HAP-1 (cell line): ENCODE measurements at regions not wholly inside any gene's neighbourhood (a gene's known extent, or its start where the extent isn't known, plus 50 kb on each side); places are given as distances from the start of the nearest gene placed in this dataset.
A peak's percentile ranks its signal among the peaks of the same experiment; 100 is the strongest.

Experiments used
- DNase-seq, 2 experiments: peaks; one replicate each; pipeline ENCODE4 v3.0.0-alpha.2; 2016 to 2020; ENCODE audit warnings: low spot score in 2 of 2
- H3K27me3 ChIP-seq: fragments of 250-450 bp; sonication (Bioruptor Pico); 2 replicates; pipeline ENCODE4 v1.5.1; 2020; ENCODE audit warnings: low read depth, mild to moderate bottlenecking, moderate library complexity
- H3K36me3 ChIP-seq: fragments of 250-450 bp; sonication (Bioruptor Pico); replicated peaks from 2 replicates; pipeline ENCODE4 v1.5.1; 2020; ENCODE audit warnings: mild to moderate bottlenecking
- H3K4me1 ChIP-seq: fragments of 250-450 bp; sonication (Bioruptor Pico); 2 replicates; pipeline ENCODE4 v1.5.1; 2020; ENCODE audit warnings: mild to moderate bottlenecking
- H3K4me3 ChIP-seq: fragments of 250-450 bp; sonication (Bioruptor Pico); 2 replicates; pipeline ENCODE4 v1.5.1; 2020; ENCODE audit warnings: mild to moderate bottlenecking, moderate library complexity
- H3K9me3 ChIP-seq: fragments of 250-450 bp; sonication (Bioruptor Pico); 2 replicates; pipeline ENCODE4 v1.5.1; 2020; ENCODE audit warnings: mild to moderate bottlenecking, moderate library complexity
- in situ Hi-C: fragments of 300-500 bp; cut with MboI; formaldehyde crosslinking; loops from 3 replicates; pipeline ENCODE4 v1.14.3; 2020; ENCODE audit warnings: low sequenced_read_pairs, inconsistent platforms, mixed read lengths

DNA sequence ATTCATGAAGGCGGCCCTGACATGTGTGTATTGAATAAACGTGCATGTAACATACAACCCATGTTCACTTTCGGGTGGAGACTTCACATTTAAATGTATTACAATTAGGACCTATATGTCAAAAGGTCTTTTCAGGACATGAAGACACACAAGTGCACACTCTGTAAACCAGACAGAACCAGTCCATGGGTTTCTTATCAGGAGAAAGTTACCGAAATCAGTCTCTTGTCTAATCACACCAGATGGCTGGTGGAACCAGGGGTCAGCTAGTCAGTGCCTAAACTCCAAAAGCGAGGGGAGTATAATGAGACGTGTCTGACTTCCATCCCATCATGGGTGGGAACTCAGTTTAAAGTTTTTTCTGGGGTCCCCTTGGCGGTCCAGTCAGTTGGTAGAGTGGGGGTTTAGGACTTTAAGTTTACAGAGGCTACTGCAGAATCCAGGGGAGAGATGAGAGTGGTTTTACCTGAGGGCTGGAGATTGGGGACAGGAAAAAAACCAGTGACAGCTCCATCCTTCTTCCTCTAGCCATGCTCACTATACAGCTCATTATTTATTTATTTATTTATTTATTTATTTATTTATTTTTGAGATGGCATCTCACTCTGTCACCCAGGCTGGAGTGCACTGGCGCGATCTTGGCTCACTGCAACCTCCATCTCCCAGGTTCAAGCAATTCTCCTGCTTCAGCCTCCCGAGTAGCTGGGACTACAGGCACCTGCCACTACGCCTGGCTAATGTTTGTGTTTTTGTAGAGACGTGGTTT, 251.3 kb upstream of the LYZL1 start:
- Histone ChIP-seq H3K4me1 (no peaks in the 10 kb centered on the region; the same call in 1 of the 2 replicates), H3K27me3 (no peaks in the 10 kb centered on the region), H3K4me3 (no peak overlapping the region), H3K9me3 (no peaks in the 10 kb centered on the region), H3K36me3 (no peaks in the 10 kb centered on the region)
- DNase-seq: no peak
- in situ Hi-C loops: no loop called here

DNA sequence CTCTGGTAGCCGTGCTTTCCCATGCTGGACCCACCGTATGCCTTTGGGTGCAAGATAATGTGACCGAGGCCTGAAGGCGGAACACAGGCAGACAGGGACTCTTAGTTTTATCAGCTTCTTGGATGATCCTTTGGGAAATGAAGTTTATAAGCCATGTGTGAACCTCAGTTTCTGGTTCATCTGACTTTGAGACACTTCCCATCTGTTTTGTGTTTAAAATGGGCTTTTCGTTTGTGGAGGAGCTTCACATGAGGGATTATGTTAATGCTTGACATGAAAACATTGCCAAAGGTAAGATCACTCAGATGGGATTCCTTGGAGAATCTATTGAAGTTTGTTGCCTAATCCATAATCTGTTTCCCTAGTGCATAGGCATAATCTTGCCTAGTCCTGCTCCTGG, 249.8 kb upstream of the LYZL1 start:
- Histone ChIP-seq H3K4me1 (no peaks in the 10 kb centered on the region; the same call in 1 of the 2 replicates), H3K4me3 (no peak overlapping the region), H3K36me3 (no peaks in the 10 kb centered on the region), H3K27me3 (no peaks in the 10 kb centered on the region), H3K9me3 (peaks cover 3% of the 10 kb centered on the region; the same call in 1 of the 2 replicates)
- no peak for DNase-seq
- in situ Hi-C loops: no loop called here

DNA sequence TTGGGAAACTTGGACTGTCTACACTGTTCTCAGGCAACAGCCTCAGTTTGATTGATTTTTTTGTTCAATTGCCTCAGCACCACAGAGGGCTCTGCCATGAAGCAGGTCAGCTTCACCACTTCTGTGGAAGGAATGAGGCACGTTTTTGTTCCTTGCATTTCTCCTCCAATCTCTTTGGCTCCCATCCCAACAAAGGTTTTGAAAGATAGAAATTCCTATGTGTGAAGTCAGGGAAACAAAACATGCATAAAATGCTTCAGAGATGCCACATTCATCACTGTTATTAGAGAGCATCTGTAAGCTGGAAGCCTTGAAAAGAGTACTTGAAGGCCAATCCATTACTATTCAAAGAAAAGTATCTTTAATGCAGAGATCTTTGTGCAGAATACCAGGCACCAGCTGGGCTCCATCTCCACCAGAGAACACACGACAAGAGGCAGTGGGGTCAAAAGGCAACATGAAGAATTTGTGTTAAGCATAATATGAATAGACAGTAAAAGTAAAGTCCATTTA, 249.1 kb upstream of the LYZL1 start:
- H3K4me3 ChIP-seq: no peak overlapping the region
- in situ Hi-C loops: no loop called here
- DNase-seq: peak in 1 of 2 experiments; percentile 13

DNA sequence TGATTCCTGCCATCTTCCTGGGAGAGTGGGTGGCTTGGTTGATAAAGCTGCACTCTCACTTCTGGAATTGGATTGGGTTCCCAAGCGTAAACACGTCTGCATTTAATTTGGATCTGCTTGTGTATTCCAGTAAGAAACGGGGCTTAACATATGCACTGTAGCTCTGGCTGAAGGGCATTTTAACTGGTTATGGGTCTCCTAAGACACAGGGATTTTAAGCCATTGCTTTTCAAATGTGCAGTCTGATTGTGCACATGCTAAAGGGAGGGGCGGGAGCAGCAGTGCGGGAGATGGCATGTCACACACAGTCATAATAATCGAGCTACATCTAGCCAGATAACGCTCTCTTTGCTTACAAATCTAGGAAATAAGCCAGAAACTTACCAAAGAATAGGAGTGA, 247.3 kb upstream of the LYZL1 start:
- DNase-seq: no peak
- in situ Hi-C loops: no loop called here
- H3K27me3 ChIP-seq: no peaks in the 10 kb centered on the region
- peaks cover 3% of the 10 kb centered on the region; the same call in 1 of the 2 replicates for H3K9me3 ChIP-seq
- H3K4me3 ChIP-seq: no peak overlapping the region
- H3K36me3 ChIP-seq: no peaks in the 10 kb centered on the region
- peaks cover 10% of the 10 kb centered on the region for H3K4me1 ChIP-seq

More for the DNA sequence above, 249.1 kb upstream of the LYZL1 start:
- peaks cover 3% of the 10 kb centered on the region; the same call in 1 of the 2 replicates for H3K9me3 ChIP-seq
- H3K36me3 ChIP-seq: no peaks in the 10 kb centered on the region
- H3K4me1 ChIP-seq: peaks cover 1% of the 10 kb centered on the region
- no peaks in the 10 kb centered on the region for H3K27me3 ChIP-seq

DNA sequence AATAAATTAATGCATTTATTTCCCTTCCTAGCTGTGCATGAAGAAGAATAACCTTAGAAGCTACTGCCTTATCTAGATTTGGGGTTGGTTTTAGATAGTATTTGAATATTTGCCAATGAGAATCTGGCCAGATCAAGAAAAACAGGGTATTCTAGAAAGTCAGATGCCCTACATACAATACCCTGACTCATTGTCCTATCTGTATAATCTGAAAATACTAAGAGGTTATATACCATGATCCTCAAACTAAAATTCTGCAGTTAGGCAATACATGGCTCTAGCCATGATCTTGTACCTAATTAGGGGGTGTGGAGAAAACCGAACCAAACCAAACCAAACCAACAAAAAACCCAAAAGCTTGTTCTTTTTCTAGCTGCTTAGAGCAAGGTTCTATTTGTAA, 240.4 kb upstream of the LYZL1 start:
- Histone ChIP-seq H3K36me3 (no peaks in the 10 kb centered on the region), H3K4me1 (peaks cover 11% of the 10 kb centered on the region), H3K4me3 (no peak overlapping the region), H3K27me3 (peaks cover 5% of the 10 kb centered on the region; the same call in 1 of the 2 replicates), H3K9me3 (no peaks in the 10 kb centered on the region)
- in situ Hi-C loops: no loop called here
- DNase-seq: no peak

DNA sequence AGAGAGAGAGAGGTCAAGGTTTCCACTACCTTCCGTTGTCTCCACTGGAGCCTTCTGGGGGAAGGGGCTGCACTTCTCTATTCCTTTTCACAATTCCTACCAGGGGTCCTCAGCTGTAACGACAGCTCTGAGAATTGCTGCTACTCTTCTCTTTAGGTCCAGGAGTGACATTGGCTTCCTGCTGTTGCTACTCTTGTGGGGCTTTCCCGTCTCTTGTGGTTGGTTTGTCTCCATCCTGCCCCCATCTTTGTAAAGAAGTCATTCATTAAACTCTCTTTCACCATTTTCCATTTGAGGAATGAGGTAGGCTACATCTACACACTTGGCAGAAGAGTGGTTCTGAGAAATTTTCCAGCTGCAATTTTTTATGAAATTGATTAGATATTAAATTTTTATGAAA, 238.8 kb upstream of the LYZL1 start:
- in situ Hi-C loops: no loop called here
- DNase-seq: no peak
- H3K27me3 ChIP-seq: peaks cover 5% of the 10 kb centered on the region; the same call in 1 of the 2 replicates

DNA sequence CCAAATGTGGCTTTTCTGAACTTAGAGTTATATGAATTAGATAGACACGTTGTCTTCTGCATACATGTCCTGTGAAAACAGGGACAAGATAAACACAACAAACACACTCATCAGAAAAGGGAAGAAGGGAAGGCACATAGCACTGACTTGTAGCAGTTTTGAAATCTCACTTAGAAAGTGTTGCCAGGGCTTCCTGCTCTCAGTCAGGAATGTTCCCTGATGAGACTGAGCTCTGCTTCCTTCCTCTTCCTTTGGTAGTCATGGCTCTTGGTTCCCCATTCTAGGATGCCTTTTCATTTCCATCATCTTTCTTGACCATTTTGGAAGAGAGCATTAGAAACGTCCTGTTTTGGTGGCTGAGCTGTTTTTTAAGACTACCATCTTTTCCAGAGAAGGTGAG, 233.8 kb upstream of the LYZL1 start:
- DNase-seq: no peak
- no peak overlapping the region for H3K4me3 ChIP-seq
- no peaks in the 10 kb centered on the region for H3K9me3 ChIP-seq
- in situ Hi-C loops: no loop called here
- peaks cover 5% of the 10 kb centered on the region; the same call in 1 of the 2 replicates for H3K27me3 ChIP-seq
- peaks cover 13% of the 10 kb centered on the region for H3K4me1 ChIP-seq
- H3K36me3 ChIP-seq: no peaks in the 10 kb centered on the region

More for the DNA sequence above, 238.8 kb upstream of the LYZL1 start:
- H3K36me3 ChIP-seq: no peaks in the 10 kb centered on the region
- H3K9me3 ChIP-seq: no peaks in the 10 kb centered on the region
- H3K4me3 ChIP-seq: no peak overlapping the region
- peaks cover 7% of the 10 kb centered on the region for H3K4me1 ChIP-seq

DNA sequence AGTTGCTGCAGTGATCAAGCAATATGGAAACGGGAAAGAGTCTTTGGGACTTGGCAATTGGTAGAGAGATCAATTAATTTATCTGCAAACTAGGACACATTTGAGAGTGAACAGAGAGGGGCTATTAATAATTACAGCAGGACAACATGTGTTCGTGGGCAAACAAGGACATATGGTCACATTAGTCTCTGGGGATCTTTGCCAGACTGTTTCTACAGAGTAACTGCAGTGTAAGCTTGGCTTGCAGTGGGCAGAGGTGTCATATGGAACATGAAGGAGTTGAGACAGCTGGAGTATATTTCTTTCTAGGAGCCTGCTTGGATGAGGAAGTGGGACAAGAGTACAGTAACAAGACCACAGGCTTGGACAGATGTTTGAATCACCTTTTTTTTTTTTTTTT, 232.1 kb upstream of the LYZL1 start:
- no peaks in the 10 kb centered on the region for H3K27me3 ChIP-seq
- no peak overlapping the region for H3K4me3 ChIP-seq
- no peak for DNase-seq
- in situ Hi-C loops: no loop called here
- H3K9me3 ChIP-seq: no peaks in the 10 kb centered on the region
- H3K36me3 ChIP-seq: no peaks in the 10 kb centered on the region
- H3K4me1 ChIP-seq: peaks cover 13% of the 10 kb centered on the region

DNA sequence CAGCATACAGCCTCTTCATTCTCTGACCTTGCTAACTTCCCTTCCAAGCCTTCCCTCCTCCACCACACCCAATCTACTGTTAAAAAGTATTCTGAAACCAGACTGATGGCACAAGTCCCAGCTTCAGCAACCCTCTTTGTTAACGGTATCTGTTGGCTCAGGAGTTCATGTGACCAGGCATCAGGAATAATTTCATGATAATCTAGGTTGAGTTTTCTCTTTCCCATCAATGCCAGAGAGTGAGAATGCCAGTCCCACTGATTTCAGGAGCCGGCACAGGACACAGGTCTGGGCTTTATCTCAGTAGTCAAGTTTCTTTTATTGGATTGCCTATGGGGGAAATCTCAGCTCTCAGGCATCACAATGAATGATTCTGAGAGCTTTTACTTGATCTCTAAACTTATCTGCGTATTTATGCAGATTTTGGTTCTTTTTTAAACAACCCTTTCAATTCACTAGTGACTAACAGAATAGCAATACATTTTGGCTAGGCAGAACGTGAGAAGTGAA, 231.0 kb upstream of the LYZL1 start:
- Histone ChIP-seq H3K36me3 (no peaks in the 10 kb centered on the region), H3K4me1 (peaks cover 13% of the 10 kb centered on the region), H3K27me3 (no peaks in the 10 kb centered on the region), H3K4me3 (no peak overlapping the region), H3K9me3 (no peaks in the 10 kb centered on the region)
- in situ Hi-C loops: no loop called here
- DNase-seq: peak; percentile 57 to 92

DNA sequence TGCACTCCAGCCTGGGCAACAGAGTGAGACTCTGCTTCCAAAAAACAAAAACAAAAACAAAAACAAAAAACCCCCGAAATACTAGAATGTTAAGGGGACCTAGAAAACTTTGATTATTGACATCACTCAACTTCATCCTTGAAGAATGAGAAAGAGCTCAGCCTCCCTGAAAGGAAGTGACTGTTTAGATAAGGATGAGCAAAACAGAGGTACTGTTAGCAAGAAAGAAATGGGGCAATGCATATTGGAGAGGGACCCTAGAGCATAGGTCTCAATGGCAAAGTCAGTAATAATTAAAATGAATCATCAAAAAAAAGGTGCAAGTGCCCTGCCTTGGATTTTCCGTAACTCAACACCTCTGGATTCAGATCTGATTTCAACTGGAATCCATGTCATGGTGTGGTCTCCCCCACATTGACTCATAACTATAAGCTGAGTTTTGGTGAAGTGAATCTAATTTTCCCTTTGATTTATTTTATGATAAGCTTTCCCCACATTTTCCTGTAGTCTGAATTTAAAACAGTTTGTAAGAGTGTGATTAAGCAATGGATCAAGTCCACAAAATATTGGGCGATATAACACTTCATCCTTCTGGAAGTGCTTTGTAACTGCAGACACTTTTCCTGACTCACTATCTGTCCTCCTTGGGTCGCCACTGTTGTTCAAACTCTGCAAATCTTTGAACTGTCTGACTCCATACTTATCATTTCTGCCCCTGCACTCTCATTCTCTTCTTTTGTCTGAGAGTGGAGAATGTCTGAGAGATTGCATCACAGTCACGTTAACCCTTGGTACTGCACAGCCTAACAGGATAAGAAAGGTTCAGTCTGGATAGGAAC, 224.8 kb upstream of the LYZL1 start:
- DNase-seq: peak; percentile 22 to 78
- Histone ChIP-seq H3K4me1 (peaks cover 29% of the 10 kb centered on the region), H3K36me3 (no peaks in the 10 kb centered on the region), H3K4me3 (no peak overlapping the region), H3K9me3 (no peaks in the 10 kb centered on the region), H3K27me3 (no peaks in the 10 kb centered on the region)
- in situ Hi-C loops: no loop called here

DNA sequence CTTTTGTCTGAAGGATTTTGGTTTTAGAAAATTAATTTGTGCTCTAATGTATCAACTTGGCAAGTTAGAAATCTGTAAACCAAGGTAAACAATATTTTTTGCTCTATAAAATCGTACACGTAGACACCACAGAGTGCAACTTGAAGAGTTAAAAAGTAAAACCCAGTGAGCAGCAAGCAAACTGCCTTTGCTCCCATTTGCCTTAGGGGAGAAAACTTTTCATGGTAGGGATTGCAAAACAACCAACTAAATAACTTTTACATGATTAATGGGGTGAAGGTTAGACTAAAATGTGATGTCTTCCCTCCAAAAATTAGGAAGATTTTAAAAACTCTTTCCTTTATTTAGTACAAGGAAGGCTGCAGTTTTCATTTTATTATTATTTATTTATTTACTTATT, 224.2 kb upstream of the LYZL1 start:
- no peaks in the 10 kb centered on the region for H3K36me3 ChIP-seq
- in situ Hi-C loops: no loop called here
- H3K4me3 ChIP-seq: no peak overlapping the region
- no peak for DNase-seq
- no peaks in the 10 kb centered on the region for H3K27me3 ChIP-seq
- no peaks in the 10 kb centered on the region for H3K9me3 ChIP-seq
- peaks cover 29% of the 10 kb centered on the region for H3K4me1 ChIP-seq

DNA sequence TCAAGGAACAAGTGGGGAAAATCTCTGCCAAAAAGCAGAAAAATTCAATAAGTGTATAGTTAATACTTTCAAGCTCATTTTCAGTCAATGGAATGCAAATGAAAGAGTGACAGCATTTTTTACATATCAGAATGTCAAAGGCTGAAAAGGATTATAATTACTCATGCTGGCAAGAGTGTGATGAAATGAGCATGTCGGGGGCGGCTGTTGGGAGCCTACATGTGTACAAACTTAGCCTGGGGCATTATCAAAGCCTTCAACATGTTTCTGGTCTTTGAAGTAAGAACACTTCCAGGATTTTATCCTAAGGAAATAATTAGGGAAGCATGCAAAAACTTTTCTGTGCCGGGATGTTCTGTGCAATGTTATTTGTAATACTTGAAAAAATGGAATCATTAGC, 221.7 kb upstream of the LYZL1 start:
- no peaks in the 10 kb centered on the region for H3K27me3 ChIP-seq
- peak; percentile 80 to 92 for DNase-seq
- no peak overlapping the region for H3K4me3 ChIP-seq
- no peaks in the 10 kb centered on the region for H3K36me3 ChIP-seq
- peaks cover 29% of the 10 kb centered on the region for H3K4me1 ChIP-seq
- no peaks in the 10 kb centered on the region for H3K9me3 ChIP-seq
- in situ Hi-C loops: no loop called here

DNA sequence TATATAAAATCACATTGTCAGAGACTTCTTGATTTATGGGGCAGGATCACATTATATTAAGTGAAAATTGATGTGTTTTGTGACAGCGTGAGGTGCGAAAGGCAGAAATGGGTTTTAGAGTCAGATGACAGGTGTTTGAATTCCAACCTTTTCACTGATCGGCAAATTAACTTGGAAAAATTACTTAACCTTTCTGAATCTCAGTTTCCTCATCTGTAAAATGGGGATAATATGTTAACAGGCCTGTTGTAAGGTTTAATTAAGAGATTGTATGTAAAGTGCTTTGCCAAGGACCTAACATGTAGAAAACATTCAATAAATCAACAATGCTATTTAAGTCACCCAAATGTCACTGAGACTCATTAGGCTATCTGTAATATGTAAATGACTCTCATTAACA, 221.2 kb upstream of the LYZL1 start:
- DNase-seq: no peak
- Histone ChIP-seq H3K36me3 (no peaks in the 10 kb centered on the region), H3K4me1 (peaks cover 29% of the 10 kb centered on the region), H3K27me3 (no peaks in the 10 kb centered on the region), H3K4me3 (no peak overlapping the region), H3K9me3 (no peaks in the 10 kb centered on the region)
- in situ Hi-C loops: no loop called here

DNA sequence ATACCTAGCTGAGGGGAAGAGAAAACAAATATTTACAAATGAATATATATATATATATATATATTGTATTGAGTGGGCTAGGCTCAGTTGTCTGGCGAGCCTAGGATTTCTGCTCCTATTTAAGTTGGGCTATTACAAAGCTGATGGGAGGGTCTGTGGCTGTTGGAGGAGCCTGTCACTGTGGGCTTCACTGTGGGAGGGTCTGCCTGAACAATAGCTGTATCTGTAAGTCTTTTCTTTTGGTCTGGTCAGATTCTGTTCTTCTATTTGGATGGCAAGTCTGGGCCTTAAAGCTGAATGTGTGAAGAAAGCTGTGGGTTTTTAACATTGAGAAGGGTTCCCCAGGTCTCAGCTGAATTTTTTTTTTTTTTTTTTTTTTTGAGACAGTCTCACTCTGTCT, 220.6 kb upstream of the LYZL1 start:
- Histone ChIP-seq H3K4me3 (no peak overlapping the region), H3K9me3 (no peaks in the 10 kb centered on the region), H3K4me1 (peaks cover 29% of the 10 kb centered on the region), H3K36me3 (no peaks in the 10 kb centered on the region), H3K27me3 (no peaks in the 10 kb centered on the region)
- DNase-seq: peak in 1 of 2 experiments; percentile 18
- in situ Hi-C loops: no loop called here
